CD4-positive, alpha-beta T cell treated with Interleukin-15 for 1 hour (primary cell): ENCODE measurements at regions not wholly inside any gene's neighbourhood (a gene's known extent, or its start where the extent isn't known, plus 50 kb on each side); places are given as distances from the start of the nearest gene placed in this dataset.

Source experiments
- DNase-seq: peaks from one replicate; pipeline ENCODE4 v3.0.0-alpha.2; 2020

GRCh38 chr3:18030371-18030870 lies 288.0 kb upstream of the TBC1D5 start:
- no peak for DNase-seq

GRCh38 chr3:18027161-18027939 lies 284.9 kb upstream of the TBC1D5 start:
- no peak for DNase-seq

- no peak for DNase-seq
These were observed 282.3 kb upstream of the TBC1D5 start for GRCh38 chr3:18024715-18025114.

- no peak for DNase-seq
These were observed 276.7 kb upstream of the TBC1D5 start for GRCh38 chr3:18019161-18019495.

GRCh38 chr3:18018491-18019160 lies 276.2 kb upstream of the TBC1D5 start:
- DNase-seq = no peak

GRCh38 chr3:18016366-18016765 lies 273.9 kb upstream of the TBC1D5 start:
- no peak for DNase-seq

- DNase-seq = no peak
These were observed 270.5 kb upstream of the TBC1D5 start for GRCh38 chr3:18012933-18013332.

- no peak for DNase-seq
These were observed 270.0 kb upstream of the TBC1D5 start for GRCh38 chr3:18012436-18012835.

GRCh38 chr3:18011387-18011786 lies 269.0 kb upstream of the TBC1D5 start:
- no peak for DNase-seq

- no peak for DNase-seq
These were observed 267.6 kb upstream of the TBC1D5 start for GRCh38 chr3:18010001-18010400.

GRCh38 chr3:18008706-18009368 lies 266.4 kb upstream of the TBC1D5 start:
- no peak for DNase-seq

GRCh38 chr3:18007980-18008379 lies 265.5 kb upstream of the TBC1D5 start:
- no peak for DNase-seq

GRCh38 chr3:17995769-17996168 lies 253.3 kb upstream of the TBC1D5 start:
- DNase-seq = no peak

- no peak for DNase-seq
These were observed 251.7 kb upstream of the TBC1D5 start for GRCh38 chr3:17994167-17994566.

GRCh38 chr3:17990390-17990789 lies 248.0 kb upstream of the TBC1D5 start:
- DNase-seq = no peak

- DNase-seq = no peak
These were observed 244.0 kb upstream of the TBC1D5 start for GRCh38 chr3:17986348-17986816.

GRCh38 chr3:17985658-17986347 lies 243.4 kb upstream of the TBC1D5 start:
- DNase-seq = no peak

- DNase-seq = no peak
These were observed 240.7 kb upstream of the TBC1D5 start for GRCh38 chr3:17983106-17983505.

- no peak for DNase-seq
These were observed 239.9 kb upstream of the TBC1D5 start for GRCh38 chr3:17982211-17982880.

- no peak for DNase-seq
These were observed 238.4 kb upstream of the TBC1D5 start for GRCh38 chr3:17980863-17981262.

- no peak for DNase-seq
These were observed 237.5 kb upstream of the TBC1D5 start for GRCh38 chr3:17979911-17980310.

GRCh38 chr3:17979252-17979651 lies 236.8 kb upstream of the TBC1D5 start:
- no peak for DNase-seq
